GM08714 (cell line): ENCODE measurements at regions not wholly inside any gene's neighbourhood (a gene's known extent, or its start where the extent isn't known, plus 50 kb on each side); places are given as distances from the start of the nearest gene placed in this dataset.
"Not testable (repeated sequence)": the region's sequence is repeated elsewhere in the genome, so short reads cannot be mapped to it uniquely, and the experiment has no call there.

ENCODE experiments used
- H3K4me3 ChIP-seq: fragments of 200-500 bp; sonication (Bioruptor generic); 2 replicates; pipeline ENCODE4 v1.5.1; 2014; ENCODE audit warnings: mild to moderate bottlenecking, low read length, inconsistent platforms

DNA sequence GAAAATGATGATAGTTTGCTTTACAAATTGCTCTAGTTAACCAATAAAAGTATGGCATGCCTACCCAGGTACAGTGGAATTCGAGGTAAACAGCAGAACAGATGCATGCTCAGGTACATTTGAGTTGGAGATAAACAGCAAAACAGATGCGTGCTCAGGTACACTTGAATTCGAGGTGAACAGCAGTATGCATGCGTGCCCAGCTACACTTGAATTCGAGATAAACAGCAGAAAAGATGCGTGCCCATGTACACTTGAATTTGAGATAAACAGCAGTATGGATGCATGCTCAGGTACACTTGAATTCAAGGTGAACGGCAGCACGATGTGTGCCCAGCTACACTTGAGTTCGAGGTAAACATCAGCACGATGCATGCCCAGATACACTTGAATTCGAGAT lies 155.2 kb upstream of the TPTE start:
- not testable (repeated sequence) for H3K4me3 ChIP-seq

GRCh38 chr21:10367586-10367985 lies 153.8 kb upstream of the TPTE start:
- H3K4me3 ChIP-seq, result not testable (repeated sequence)

GRCh38 chr21:10368323-10368798 lies 153.0 kb upstream of the TPTE start:
- H3K4me3 ChIP-seq, result not testable (repeated sequence)

DNA sequence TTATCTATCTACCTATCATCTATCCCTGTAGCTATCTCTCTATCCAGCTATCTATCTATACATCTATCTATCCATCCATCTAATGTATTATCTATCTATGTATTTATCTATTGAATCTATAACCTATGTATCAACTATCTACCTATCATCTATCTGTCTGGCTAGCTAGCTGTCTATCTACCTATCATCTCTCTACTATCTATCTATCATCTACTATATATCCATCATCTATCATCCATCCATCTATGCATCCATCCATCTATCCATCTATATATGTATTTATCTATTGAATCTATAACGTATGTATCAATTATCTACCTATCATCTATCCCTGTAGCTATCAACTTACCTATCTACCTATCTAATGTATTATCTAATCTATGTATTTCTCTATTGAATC lies 152.1 kb upstream of the TPTE start:
- H3K4me3 ChIP-seq, result not testable (repeated sequence)

GRCh38 chr21:10377758-10378157 lies 143.6 kb upstream of the TPTE start:
- not testable (repeated sequence) for H3K4me3 ChIP-seq

GRCh38 chr21:10379816-10380215 lies 141.6 kb upstream of the TPTE start:
- H3K4me3 ChIP-seq, result not testable (repeated sequence)

- not testable (repeated sequence) for H3K4me3 ChIP-seq
Observed at GRCh38 chr21:10381687-10382060, 139.7 kb upstream of the TPTE start.

DNA sequence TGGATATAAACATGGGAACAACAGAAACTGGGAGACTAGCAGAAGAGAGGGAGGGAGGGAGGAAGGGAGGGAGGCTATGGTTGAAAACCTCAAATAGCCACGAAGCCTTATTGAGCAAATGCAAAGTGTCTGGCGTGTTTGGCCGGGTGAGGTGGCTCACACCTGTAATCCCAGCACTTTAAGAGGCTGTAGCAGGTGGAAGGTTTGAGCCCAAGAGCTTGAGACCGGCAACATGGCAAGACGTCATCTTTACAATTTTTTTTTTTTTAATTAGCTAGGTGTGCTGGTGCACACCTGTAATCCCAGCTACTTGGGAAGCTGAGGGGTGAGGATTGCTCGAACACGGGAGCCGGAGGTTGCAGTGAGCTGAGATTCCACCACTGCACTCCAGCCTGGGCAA lies 139.2 kb upstream of the TPTE start:
- not testable (repeated sequence) for H3K4me3 ChIP-seq

DNA sequence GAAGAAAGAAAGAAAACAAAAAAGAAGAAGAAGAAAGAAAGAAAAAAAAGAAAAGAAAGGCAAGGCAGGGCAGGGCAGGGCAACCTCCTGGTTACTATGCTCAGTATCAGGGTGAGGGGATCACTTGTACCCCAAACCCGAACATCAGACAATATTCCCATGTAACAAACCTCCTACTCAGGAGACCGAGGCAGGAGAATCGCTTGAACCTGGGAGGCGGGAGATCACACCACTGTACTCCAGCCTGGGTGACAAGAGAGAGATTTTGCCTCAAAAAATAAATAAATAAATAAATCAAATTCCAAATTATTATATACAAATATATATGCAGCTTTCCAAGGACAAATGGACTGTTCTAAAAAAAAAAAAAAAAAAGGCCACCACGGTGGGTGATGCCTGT lies 138.8 kb upstream of the TPTE start:
- not testable (repeated sequence) for H3K4me3 ChIP-seq

DNA sequence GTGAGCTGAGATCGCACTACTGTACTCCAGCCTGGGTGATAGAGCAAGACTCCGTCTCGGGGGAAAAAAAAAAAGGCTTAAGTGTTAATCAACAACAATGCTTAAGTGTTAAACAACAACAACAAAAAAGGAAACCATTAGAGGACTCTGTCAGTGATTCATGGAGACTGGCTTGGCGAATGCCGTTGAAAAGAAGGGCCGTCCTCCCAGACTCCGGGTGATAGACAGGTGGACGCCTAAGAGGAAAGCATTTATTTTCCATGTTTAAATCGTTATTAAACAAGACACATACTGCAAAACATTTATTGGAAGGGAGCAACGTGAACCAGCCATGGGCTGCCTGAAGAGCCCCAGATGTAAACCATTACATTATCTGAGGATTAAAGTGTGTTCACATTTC lies 137.8 kb upstream of the TPTE start:
- H3K4me3 ChIP-seq, result not testable (repeated sequence)

DNA sequence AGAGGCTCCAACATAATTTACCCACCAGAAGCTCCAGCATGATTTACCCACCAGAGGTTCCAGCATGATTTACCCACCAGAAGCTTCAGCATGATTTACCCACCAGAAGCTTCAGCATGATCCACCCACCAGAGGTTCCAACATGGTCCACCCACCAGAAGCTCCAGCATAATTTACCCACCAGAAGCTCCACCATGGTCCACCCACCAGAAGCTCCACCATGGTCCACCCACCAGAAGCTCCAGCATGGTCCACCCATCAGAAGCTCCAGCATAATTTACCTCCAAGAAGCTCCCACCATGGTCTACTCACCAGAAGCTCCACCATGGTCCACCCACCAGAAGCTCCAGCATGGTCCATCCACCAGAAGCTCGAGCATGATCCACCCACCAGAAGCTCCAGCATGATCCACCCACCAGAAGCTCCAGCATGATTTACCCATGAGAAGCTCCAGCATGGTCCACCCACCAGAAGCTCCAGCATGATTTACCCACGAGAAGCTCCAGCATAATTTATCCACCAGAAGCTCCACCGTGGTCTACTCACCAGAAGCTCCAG lies 137.0 kb upstream of the TPTE start:
- not testable (repeated sequence) for H3K4me3 ChIP-seq

DNA sequence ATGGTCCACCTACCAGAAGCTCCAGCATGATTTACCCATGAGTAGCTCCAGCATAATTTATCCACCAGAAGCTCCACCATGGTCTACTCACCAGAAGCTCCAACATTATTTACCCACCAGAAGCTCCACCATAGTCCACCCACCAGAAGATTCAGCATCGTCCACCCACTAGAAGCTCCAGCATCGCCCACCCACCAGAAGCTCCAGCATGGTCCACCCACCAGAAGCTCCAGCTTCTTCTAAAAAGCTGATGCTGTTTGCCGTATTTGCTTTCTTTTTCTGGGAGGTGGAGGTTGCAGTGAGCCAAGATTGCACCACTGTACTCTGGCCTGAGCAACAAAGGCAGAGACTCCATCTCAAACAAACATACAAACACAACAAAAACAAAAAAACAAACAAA lies 136.2 kb upstream of the TPTE start:
- not testable (repeated sequence) for H3K4me3 ChIP-seq

DNA sequence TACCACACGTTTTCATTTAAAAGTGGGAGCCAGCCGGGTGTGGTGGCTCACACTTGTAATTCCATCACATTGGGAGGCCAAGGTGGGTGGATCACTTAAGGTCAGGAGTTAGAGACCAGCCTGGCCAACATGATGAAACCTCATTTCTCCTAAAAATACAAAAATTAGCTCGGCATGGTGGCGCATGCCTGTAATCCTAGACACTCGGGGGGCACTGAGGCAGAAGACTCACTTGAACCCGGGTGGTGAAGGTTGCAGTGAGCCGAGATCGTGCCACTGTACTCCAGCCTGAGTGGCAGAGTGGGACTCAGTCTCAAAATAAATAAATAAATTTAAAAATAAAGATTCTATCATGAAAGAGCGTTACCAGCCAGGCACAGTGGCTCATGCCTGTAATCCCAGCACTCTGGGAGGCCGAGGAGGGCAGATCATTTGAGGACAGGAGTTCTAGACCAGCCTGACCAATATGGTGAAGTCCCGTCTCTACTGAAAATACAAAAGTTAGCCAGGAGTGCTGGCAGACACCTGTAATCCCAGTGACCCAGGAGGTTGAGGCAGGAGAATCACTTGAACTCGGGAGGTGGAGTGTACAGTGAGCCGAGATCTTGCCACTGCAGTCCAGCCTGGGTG lies 135.4 kb upstream of the TPTE start:
- H3K4me3 ChIP-seq, result not testable (repeated sequence)

DNA sequence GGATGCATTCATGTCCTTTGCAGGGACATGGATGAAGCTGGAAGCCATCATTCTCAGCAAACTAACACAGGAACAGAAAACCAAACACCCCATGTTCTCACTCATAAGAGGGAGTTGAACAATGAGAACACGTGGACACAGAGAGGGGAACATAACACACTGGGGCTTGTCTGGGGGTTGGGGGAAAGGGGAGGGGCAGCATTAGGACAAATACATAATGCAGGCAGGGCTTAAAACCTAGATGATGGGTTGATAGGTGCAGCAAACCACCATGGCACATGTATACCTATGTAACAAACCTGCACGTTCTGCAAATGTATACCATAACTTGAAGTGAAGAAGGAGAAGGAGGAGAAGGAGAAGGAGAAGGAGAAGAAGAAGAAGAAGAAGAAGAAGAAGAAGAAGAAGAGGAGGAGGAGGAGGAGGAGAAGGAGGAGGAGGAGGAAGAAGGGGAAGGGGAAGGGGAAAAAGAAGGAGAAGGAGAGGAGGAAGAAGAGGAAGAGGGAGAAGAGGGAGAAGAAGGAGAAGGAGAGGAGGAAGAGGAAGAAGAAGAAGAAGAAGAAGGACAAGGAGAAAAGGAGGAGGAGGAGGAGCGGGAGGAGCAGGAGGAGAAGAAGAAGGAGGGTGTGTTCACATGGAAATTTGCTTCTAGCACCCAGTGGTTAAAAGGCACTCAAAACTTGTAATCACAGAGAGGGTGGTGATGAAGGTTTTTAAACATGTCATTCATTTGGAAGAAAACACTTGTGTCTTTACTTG lies 133.5 kb upstream of the TPTE start:
- not testable (repeated sequence) for H3K4me3 ChIP-seq

GRCh38 chr21:10388625-10389024 lies 132.8 kb upstream of the TPTE start:
- not testable (repeated sequence) for H3K4me3 ChIP-seq

GRCh38 chr21:10392301-10392700 lies 129.1 kb upstream of the TPTE start:
- not testable (repeated sequence) for H3K4me3 ChIP-seq

GRCh38 chr21:10395963-10396362 lies 125.4 kb upstream of the TPTE start:
- H3K4me3 ChIP-seq, result not testable (repeated sequence)

- H3K4me3 ChIP-seq, result not testable (repeated sequence)
Observed at GRCh38 chr21:10397495-10397915, 123.9 kb upstream of the TPTE start.

GRCh38 chr21:10398692-10399489 lies 122.5 kb upstream of the TPTE start:
- not testable (repeated sequence) for H3K4me3 ChIP-seq

DNA sequence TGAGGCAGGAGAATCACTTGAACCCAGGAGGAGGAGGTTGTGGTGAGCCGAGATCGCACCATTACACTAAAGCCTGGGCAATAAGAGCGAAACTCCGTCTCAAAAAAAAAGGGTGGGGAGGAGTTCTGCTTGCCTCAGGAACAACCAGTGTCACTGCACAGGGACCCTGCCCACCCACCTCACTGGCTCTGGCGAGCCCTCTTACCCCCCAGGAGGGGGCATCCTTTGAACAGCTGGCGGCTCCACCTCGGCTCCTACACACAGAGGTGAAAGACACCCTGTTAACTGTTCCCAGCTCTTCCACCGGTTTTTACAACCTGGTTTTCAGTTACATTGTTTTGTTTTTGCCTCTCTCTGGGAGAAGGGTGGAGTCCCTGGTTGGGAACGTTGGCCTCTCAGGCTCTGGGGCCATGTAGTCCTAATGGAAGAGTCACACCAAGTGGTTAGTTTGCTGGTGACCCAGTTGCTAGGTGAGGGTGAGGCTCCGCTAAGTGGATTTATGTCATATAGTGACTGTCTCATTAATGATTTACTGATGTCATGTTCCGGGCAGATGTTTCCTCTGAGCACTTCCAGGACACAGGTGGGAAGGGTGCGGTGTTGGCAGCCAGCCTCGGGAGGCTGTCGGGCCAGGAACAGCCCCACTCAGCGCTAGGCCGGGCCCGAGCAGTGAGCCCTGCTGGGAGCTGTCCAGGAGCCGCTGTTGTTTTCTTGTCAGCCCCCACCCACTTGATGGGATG lies 120.6 kb upstream of the TPTE start:
- H3K4me3 ChIP-seq, result not testable (repeated sequence)

DNA sequence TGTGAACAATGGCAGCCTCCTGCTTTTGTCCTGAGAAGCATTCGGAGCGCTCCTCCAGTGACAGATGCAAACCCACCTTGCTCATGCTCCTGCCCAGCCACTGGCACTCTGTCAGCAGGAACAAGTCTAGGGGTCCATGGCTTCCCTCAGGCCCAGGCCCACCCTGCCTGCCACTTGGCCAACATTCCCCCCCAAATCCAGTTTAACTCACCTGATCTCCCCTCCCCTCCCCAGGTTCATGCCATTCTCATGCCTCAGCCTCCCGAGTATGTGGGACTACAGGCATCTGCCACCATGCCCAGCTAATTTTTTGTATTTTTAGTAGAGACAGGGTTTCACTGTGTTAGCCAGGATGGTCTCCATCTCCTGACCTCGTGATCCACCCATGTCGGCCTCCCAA lies 118.9 kb upstream of the TPTE start:
- not testable (repeated sequence) for H3K4me3 ChIP-seq
